SK-N-SH (cell line): ENCODE measurements at regions not wholly inside any gene's neighbourhood (a gene's known extent, or its start where the extent isn't known, plus 50 kb on each side); places are given as distances from the start of the nearest gene placed in this dataset.

Experiments
- CTCF ChIP-seq: fragments of 200-600 bp; sonication (generic); IDR thresholded peaks from 2 replicates; pipeline ENCODE4 v1.6.1; 2017; ENCODE audit warnings: antibody characterized with exemption, mild to moderate bottlenecking, moderate library complexity
- FOXM1 ChIP-seq: IDR thresholded peaks from 2 replicates; pipeline ENCODE4 v1.4.0; 2012; ENCODE audit warnings: low read depth, mild to moderate bottlenecking
- PBX3 ChIP-seq: IDR thresholded peaks from 2 replicates; pipeline ENCODE4; 2012
- RAD21 ChIP-seq: IDR thresholded peaks from 2 replicates; pipeline ENCODE4 v1.6.1; 2012; ENCODE audit warnings: mild to moderate bottlenecking, low read length

GRCh38 chr6:90668141-90668540, 81.3 kb upstream of the MAP3K7 start:
- TF ChIP-seq RAD21 (no peak), CTCF (no peak), PBX3 (no peak), FOXM1 (no peak)
